ENCODE measurements at regions not wholly inside any gene's neighbourhood (a gene's known extent, or its start where the extent isn't known, plus 50 kb on each side); places are given as distances from the start of the nearest gene placed in this dataset.

DNA sequence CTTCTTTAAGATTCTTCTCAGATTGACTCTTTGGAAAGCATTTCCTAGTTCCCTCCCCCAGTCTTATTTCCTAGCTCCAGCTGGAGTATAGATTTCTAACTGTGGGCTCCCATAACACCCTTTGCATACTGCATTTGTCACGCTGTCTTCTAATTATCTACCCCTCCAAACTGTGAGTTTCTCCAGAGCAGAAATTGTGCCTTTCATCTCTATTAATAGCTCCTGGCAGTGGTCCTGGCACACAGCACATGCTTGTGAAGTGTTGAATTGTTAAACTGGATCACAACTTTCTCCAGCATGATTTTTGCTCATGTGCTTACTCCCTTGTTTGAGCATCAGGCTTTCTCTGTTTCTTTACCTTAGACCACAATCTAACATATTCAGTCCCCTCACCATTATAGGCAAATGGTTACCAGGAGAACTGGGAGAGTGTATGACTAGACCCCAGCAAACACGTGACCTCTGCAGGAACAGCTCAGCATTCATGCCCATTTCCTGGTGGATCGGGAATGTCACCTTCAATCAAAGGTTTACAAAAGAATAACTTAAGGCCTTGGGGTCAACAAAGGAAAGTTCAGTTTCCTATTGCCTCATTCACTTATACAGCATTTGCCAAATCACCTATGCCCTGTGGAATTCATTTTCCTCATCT lies 175.7 kb upstream of the TANK start:
- H3K4me3 Mint-ChIP-seq = no peak overlapping the region

DNA sequence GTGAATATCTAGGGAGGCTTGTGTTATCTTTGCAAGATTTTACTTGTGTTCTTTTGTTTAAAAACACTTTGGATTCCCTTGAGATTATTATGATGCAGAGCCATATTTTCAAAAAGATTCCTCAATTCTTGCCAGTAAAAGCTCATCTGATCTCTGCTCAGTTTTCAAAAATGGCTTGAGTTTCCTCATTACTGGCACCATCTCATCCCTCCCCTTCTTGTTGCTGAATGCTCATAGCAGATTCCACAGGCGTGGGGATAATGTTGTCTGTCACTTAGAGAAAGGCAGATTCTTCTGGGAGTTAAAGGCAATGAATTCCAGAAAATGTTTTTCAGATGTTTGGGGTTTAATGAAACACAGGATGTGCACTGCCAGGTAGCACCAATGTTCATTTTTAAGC lies 170.4 kb upstream of the TANK start:
- H3K27me3 Mint-ChIP-seq (ENCODE audit: low read depth) = peaks cover 12% of the 10 kb centered on the region
- DNase-seq (ENCODE audit: low spot score) = no peak
- H3K9me3 Mint-ChIP-seq = no peaks in the 10 kb centered on the region
- no peaks in the 10 kb centered on the region for H3K36me3 Mint-ChIP-seq (ENCODE audit: low read depth)
- peaks cover 3% of the 10 kb centered on the region for H3K4me1 Mint-ChIP-seq (ENCODE audit: low read depth)
- H3K27ac Mint-ChIP-seq = no peak overlapping the region
- no peak overlapping the region for H3K4me3 Mint-ChIP-seq

More for the DNA sequence above, 175.7 kb upstream of the TANK start:
- DNase-seq (ENCODE audit: low spot score) = no peak
- H3K4me1 Mint-ChIP-seq (ENCODE audit: low read depth) = no peaks in the 10 kb centered on the region
- no peak overlapping the region for H3K27ac Mint-ChIP-seq
- no peaks in the 10 kb centered on the region for H3K9me3 Mint-ChIP-seq
- H3K36me3 Mint-ChIP-seq (ENCODE audit: low read depth) = no peaks in the 10 kb centered on the region
- peaks cover 32% of the 10 kb centered on the region for H3K27me3 Mint-ChIP-seq (ENCODE audit: low read depth)

DNA sequence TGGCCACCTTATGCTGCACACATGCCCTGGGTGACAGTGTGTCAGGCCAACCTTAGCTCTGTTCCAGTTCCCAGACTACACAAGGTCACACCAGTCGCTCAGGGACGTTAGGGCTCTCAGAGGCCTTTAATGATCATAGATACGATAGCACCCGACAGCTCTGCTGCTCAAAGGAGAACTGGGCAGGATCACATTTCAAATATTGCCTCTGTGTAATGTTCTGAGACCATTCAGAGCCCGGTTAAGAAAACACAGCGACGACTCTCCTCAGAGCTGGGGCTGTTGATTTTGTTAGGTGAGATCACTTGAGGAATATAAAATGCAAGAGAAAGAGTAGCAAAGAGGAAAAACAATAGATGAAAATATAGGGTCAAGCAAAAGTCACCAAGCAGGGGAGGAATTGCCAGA lies 166.6 kb upstream of the TANK start:
- Mint-ChIP-seq H3K4me1 (ENCODE audit: low read depth) (peaks cover 3% of the 10 kb centered on the region), H3K4me3 (no peak overlapping the region), H3K27ac (no peak overlapping the region), H3K9me3 (no peaks in the 10 kb centered on the region), H3K36me3 (ENCODE audit: low read depth) (no peaks in the 10 kb centered on the region), H3K27me3 (ENCODE audit: low read depth) (peaks cover 7% of the 10 kb centered on the region)
- no peak for DNase-seq (ENCODE audit: low spot score)

DNA sequence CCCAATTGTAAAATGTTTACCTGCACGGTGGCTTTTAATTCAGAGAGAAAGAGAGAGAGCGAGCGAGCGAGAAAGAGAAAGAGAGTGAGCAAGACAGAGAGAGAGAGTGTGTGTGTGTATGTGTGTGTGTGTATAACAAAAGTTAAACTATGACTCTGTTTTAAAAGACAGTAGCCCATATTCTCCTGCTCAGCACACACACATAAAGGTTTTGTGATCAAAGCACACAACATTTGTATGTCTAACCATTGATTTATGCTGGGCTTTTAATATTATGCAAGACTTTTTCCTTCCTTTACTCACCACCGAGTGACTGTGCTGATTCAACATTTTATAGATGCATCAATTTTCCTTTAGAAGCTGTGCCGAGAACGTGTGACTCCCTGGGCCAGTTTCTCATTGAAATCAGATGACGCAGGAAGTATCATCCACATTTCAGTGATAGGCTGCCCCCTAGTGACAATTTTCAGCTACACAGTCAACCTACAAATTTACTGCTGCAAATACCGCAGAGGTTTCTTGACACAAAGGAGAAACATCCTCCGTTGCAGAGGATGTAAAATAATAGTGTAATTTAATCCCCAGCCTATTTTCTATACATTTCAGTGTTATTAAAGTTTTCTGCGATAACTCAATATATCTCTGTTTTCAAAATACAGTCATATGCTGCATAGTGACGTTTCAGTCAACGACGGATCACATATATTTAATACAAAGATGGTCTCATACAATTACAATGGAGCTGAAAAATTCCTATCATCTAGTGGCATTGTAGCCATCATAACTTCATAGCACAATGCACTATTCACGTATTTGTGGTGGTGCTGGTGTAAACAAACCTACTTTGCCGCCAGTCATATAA lies 165.9 kb upstream of the TANK start:
- H3K9me3 Mint-ChIP-seq = no peaks in the 10 kb centered on the region
- H3K27ac Mint-ChIP-seq = no peak overlapping the region
- H3K36me3 Mint-ChIP-seq (ENCODE audit: low read depth) = no peaks in the 10 kb centered on the region
- H3K4me3 Mint-ChIP-seq = no peak overlapping the region
- H3K4me1 Mint-ChIP-seq (ENCODE audit: low read depth) = peaks cover 3% of the 10 kb centered on the region
- peaks cover 6% of the 10 kb centered on the region for H3K27me3 Mint-ChIP-seq (ENCODE audit: low read depth)
- peak; percentile 58 for DNase-seq (ENCODE audit: low spot score)

DNA sequence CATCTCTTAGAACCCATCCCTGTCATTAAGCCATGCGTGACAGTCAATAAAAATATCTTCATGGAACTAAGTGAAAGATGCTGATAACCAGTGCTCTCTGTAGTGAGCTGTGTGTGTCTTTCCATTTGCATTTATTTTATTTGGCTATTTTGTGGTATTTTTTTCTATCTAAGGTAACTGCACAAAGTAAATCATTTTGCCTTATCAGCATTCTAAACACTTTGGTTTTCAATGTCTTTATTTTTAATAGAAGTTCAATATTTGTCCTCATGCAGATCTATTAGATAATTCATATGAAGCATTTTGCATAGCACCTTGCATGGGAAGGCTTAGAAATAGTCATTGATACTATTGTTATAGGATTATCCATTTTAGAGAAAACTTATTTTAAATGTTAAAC lies 163.6 kb upstream of the TANK start:
- no peak for DNase-seq (ENCODE audit: low spot score)
- Mint-ChIP-seq H3K27ac (no peak overlapping the region), H3K36me3 (ENCODE audit: low read depth) (no peaks in the 10 kb centered on the region), H3K27me3 (ENCODE audit: low read depth) (peaks cover 2% of the 10 kb centered on the region), H3K4me1 (ENCODE audit: low read depth) (peaks cover 3% of the 10 kb centered on the region), H3K4me3 (no peak overlapping the region), H3K9me3 (no peaks in the 10 kb centered on the region)

DNA sequence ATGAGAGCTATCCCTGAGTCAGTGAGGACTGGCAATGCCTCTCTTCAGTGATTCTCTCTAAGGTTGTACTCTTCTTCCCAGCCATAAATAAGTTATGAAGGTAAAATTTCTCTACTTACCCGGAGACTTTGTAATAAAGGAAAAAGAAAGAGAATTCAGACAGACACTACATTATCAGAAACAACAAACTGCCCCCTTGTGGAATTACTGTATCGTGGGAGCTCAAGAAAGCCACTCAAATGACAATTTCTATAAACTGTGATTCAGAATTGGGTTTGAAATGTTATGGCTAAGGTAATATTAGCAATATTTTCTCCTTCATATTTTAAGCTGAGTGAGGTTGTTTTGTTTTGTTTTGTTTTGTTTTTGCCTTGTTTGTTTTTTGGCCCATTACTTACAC lies 155.8 kb upstream of the TANK start:
- Mint-ChIP-seq H3K27me3 (ENCODE audit: low read depth) (peaks cover 21% of the 10 kb centered on the region), H3K27ac (no peak overlapping the region), H3K36me3 (ENCODE audit: low read depth) (no peaks in the 10 kb centered on the region), H3K4me3 (no peak overlapping the region), H3K4me1 (ENCODE audit: low read depth) (no peaks in the 10 kb centered on the region), H3K9me3 (peaks cover 3% of the 10 kb centered on the region)
- no peak for DNase-seq (ENCODE audit: low spot score)

DNA sequence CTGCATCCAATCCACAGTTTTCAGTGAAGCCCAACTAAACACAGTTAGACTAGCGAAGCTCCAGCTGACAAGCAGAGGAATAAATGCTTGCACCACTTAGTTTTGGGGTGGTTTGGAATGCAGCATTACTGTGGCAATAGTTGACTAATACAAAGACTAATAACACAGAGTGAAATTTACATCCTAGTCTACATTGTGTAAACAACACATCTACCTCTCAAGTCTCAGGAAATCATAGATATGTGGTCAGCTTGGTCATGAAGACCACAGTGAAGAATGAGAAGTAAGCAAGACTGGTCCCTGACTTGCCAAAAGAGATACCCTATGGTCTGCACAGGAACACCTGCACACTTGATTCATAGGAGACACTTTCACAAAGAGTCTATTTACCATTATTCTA lies 155.1 kb upstream of the TANK start:
- no peak for DNase-seq (ENCODE audit: low spot score)
- Mint-ChIP-seq H3K4me3 (no peak overlapping the region), H3K27ac (no peak overlapping the region), H3K27me3 (ENCODE audit: low read depth) (peaks cover 21% of the 10 kb centered on the region), H3K9me3 (peaks cover 3% of the 10 kb centered on the region), H3K36me3 (ENCODE audit: low read depth) (no peaks in the 10 kb centered on the region), H3K4me1 (ENCODE audit: low read depth) (no peaks in the 10 kb centered on the region)

DNA sequence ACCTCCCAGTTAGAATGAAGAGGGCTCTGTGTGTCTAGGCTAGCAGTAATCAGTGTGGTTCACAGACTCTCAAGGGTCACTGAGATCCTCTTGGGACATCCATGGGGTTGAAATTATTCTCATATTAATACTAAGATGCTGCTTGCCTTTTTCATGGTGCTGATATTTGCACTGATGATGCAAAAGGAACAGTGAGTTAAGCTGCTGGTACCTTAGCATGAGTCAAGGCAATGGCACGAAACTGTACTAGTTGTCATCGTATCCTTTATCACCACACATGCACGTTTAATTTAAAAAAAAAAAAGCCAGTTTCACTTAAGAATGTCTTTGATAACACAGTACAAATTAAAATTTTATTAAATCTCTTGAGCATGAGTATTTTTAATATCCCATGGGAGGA lies 151.9 kb upstream of the TANK start:
- H3K4me3 Mint-ChIP-seq = no peak overlapping the region
- no peaks in the 10 kb centered on the region for H3K36me3 Mint-ChIP-seq (ENCODE audit: low read depth)
- no peaks in the 10 kb centered on the region for H3K4me1 Mint-ChIP-seq (ENCODE audit: low read depth)
- H3K9me3 Mint-ChIP-seq = peaks cover 3% of the 10 kb centered on the region
- peaks cover 20% of the 10 kb centered on the region for H3K27me3 Mint-ChIP-seq (ENCODE audit: low read depth)
- no peak overlapping the region for H3K27ac Mint-ChIP-seq
- no peak for DNase-seq (ENCODE audit: low spot score)

DNA sequence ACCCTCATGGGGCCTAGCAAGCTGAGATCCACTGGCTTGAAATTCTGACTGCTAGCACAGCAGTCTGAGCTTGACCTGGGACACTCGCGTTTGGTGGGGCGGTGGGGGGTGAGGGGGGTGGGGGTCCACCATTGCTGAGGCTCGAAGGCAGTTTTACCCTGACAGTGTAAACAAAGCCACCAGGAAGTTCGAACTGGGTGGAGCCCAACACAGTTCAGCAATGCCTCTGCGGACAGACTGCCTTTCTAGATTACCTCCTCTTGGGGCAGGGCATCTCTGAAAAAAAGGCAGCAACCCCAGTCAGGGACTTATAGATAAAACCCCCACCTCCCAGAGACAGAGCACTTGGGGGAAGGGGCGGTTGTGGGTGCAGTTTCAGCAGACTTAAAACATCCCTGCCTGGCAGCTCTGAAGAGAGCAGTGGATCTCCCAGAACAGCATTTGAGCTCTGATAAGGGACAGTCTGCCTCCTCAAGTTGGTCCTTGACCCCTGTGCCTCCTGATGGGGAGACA lies 149.7 kb upstream of the TANK start:
- peaks cover 12% of the 10 kb centered on the region for H3K27me3 Mint-ChIP-seq (ENCODE audit: low read depth)
- DNase-seq (ENCODE audit: low spot score) = no peak
- H3K4me3 Mint-ChIP-seq = no peak overlapping the region
- peaks cover 15% of the 10 kb centered on the region for H3K9me3 Mint-ChIP-seq
- H3K4me1 Mint-ChIP-seq (ENCODE audit: low read depth) = no peaks in the 10 kb centered on the region
- no peak overlapping the region for H3K27ac Mint-ChIP-seq
- H3K36me3 Mint-ChIP-seq (ENCODE audit: low read depth) = no peaks in the 10 kb centered on the region

DNA sequence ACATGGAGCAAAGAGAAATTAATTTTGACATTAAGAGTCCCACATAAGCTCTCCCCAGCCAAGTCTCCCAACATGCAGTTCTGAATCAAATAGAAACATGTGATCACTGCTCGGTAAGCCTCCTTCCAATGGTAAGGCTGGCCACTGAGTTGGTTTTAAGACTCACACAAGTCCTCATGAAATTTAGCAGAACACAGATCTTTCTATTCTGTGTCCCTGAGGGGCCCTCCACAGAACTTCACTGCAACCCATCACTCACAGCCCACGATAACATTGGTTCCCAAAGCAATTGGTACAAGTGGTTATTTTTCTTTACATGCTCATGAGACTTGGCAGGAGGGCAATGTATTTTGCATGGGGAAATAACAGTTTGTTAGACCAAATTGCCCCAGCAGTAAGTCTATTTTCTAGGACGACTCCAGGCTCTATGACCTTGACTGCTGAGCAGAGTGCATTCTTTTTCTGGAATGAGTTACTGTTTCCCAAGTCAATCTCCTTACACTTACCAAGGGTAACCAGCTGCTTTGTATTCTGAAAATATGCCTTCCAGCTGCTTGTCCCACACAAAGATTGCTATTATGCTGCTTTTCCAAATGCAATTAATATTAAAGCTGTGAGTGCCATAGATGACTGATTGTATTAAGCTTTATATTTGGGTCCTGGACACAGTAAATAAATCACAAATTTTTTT lies 142.3 kb upstream of the TANK start:
- Mint-ChIP-seq H3K36me3 (ENCODE audit: low read depth) (no peaks in the 10 kb centered on the region), H3K27me3 (ENCODE audit: low read depth) (peaks cover 19% of the 10 kb centered on the region), H3K4me3 (no peak overlapping the region), H3K9me3 (peaks cover 13% of the 10 kb centered on the region), H3K27ac (no peak overlapping the region), H3K4me1 (ENCODE audit: low read depth) (peaks cover 2% of the 10 kb centered on the region)
- no peak for DNase-seq (ENCODE audit: low spot score)

DNA sequence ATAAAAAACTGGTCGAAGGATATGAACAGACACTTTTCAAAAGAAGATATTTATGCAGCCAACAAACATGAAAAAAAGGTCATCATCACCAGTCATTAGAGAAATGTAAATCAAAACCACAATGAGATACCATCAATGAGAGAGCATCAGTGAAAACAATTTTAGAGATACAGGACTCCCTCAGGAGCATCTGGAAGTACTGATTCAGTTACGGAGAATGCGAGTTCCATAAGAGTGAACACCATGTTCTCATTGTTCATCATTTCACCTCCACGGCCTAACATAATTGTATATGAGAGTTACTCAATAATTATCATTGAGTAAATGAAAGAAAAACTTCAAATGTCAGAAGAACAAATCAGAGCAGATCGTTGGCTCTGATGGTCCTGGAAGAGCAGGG lies 140.9 kb upstream of the TANK start:
- Mint-ChIP-seq H3K4me1 (ENCODE audit: low read depth) (peaks cover 2% of the 10 kb centered on the region), H3K27me3 (ENCODE audit: low read depth) (peaks cover 20% of the 10 kb centered on the region), H3K27ac (no peak overlapping the region), H3K9me3 (peaks cover 14% of the 10 kb centered on the region), H3K4me3 (no peak overlapping the region), H3K36me3 (ENCODE audit: low read depth) (no peaks in the 10 kb centered on the region)
- no peak for DNase-seq (ENCODE audit: low spot score)

DNA sequence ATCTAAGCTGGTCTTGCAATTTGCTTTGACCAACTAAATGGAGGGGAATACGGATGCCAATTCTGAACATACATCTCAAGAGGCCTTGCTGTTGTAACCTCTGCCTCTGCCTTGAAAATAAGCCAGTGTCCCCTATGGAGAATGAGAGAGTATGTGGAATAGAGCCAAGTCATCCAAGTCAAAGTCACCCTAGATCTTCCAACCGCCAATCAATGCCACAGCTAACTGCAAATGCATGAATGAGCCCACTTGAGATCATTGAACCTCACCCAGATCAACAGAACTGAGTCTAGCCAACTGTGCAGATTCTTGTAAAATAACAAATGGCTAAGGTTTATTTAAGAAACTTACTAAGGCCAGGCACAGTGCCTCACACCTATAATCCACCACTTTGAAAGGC lies 139.8 kb upstream of the TANK start:
- H3K4me3 Mint-ChIP-seq = no peak overlapping the region
- DNase-seq (ENCODE audit: low spot score) = no peak
- H3K27me3 Mint-ChIP-seq (ENCODE audit: low read depth) = peaks cover 22% of the 10 kb centered on the region
- H3K27ac Mint-ChIP-seq = no peak overlapping the region
- peaks cover 4% of the 10 kb centered on the region for H3K9me3 Mint-ChIP-seq
- H3K36me3 Mint-ChIP-seq (ENCODE audit: low read depth) = no peaks in the 10 kb centered on the region
- peaks cover 2% of the 10 kb centered on the region for H3K4me1 Mint-ChIP-seq (ENCODE audit: low read depth)

DNA sequence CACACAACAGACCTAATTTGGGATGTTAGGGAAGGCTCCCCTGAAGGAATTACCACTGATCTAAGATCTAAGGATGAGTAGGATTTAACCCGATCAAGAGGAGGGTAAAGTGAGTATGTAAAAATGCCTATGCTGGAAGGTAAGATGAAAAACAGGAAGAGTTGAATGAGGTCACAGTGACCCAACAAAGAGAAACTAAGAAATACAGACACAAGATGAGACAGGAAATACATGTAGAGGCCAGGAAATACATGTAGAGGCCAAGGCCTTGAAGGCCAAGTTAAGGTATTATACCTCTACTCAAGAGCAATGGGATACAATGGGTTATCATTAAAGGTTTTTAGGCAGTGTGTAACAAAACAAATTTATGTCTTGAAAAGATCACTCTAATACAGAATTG lies 131.6 kb upstream of the TANK start:
- peaks cover 8% of the 10 kb centered on the region for H3K9me3 Mint-ChIP-seq
- peaks cover 4% of the 10 kb centered on the region for H3K4me1 Mint-ChIP-seq (ENCODE audit: low read depth)
- H3K27ac Mint-ChIP-seq = peak overlapping the region; percentile 6
- H3K36me3 Mint-ChIP-seq (ENCODE audit: low read depth) = peaks cover 4% of the 10 kb centered on the region
- DNase-seq (ENCODE audit: low spot score) = no peak
- no peak overlapping the region for H3K4me3 Mint-ChIP-seq
- H3K27me3 Mint-ChIP-seq (ENCODE audit: low read depth) = peaks cover 21% of the 10 kb centered on the region

DNA sequence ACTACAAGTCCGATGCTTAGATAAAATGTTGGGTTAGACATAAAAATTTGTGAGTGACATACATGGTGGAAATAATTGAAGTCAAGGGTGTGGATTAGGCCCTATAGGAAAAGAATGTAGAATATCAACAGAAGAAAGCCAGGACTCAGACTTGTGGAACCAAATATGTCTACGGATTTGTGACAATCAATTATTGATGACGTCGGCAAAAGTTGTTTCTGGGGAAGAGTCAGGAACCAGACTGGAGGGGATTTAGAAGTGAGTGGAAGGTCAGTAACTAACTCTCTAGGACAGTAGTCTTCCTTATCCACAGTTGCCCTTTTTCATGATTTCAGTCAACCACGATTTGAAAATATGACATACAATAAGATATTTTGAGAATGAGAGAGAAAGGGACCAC lies 130.9 kb upstream of the TANK start:
- H3K4me1 Mint-ChIP-seq (ENCODE audit: low read depth) = peaks cover 4% of the 10 kb centered on the region
- peaks cover 6% of the 10 kb centered on the region for H3K9me3 Mint-ChIP-seq
- no peak for DNase-seq (ENCODE audit: low spot score)

More for the DNA sequence above, 130.9 kb upstream of the TANK start:
- peaks cover 17% of the 10 kb centered on the region for H3K27me3 Mint-ChIP-seq (ENCODE audit: low read depth)
- H3K36me3 Mint-ChIP-seq (ENCODE audit: low read depth) = peaks cover 4% of the 10 kb centered on the region
- H3K4me3 Mint-ChIP-seq = no peak overlapping the region
- H3K27ac Mint-ChIP-seq = no peak overlapping the region
